Epithelial cell of esophagus (primary cell): ENCODE measurements at regions not wholly inside any gene's neighbourhood (a gene's known extent, or its start where the extent isn't known, plus 50 kb on each side); places are given as distances from the start of the nearest gene placed in this dataset.

Experiments
- DNase-seq: peaks from one replicate; pipeline ENCODE4 v3.0.0; 2010; ENCODE audit warnings: low read depth
- H3K4me3 ChIP-seq: 2 replicates; pipeline ENCODE4 v1.5.1; 2011; ENCODE audit warnings: mild to moderate bottlenecking, low read length, control low read depth
- CTCF ChIP-seq: IDR thresholded peaks from 2 replicates; pipeline ENCODE4 v1.5.1; 2011; ENCODE audit warnings: low read depth, mild to moderate bottlenecking, low read length, control low read depth, inconsistent platforms; ENCODE audit not compliant: insufficient read depth; ENCODE audit errors: missing control alignments

- TF ChIP-seq CTCF, result no peak
- H3K4me3 ChIP-seq, result no peak overlapping the region
- DNase-seq, result no peak
Observed at GRCh38 chr3:26074080-26074479, 284.2 kb downstream of the OXSM start.

- no peak for TF ChIP-seq CTCF
- DNase-seq, result no peak
- H3K4me3 ChIP-seq, result no peak overlapping the region
Observed at GRCh38 chr3:26078539-26078938, 288.6 kb downstream of the OXSM start.

- no peak for TF ChIP-seq CTCF
- H3K4me3 ChIP-seq, result no peak overlapping the region
- DNase-seq, result no peak
Observed at GRCh38 chr3:26081166-26081565, 291.3 kb downstream of the OXSM start.

GRCh38 chr3:26081806-26082205, 291.9 kb downstream of the OXSM start:
- TF ChIP-seq CTCF, result no peak
- H3K4me3 ChIP-seq, result no peak overlapping the region
- DNase-seq, result no peak

- no peak overlapping the region for H3K4me3 ChIP-seq
- no peak for TF ChIP-seq CTCF
- DNase-seq, result no peak
Observed at GRCh38 chr3:26082911-26083310, 293.0 kb downstream of the OXSM start.

- H3K4me3 ChIP-seq, result no peak overlapping the region
- TF ChIP-seq CTCF, result no peak
- no peak for DNase-seq
Observed at GRCh38 chr3:26084629-26085028, 294.7 kb downstream of the OXSM start.

GRCh38 chr3:26087751-26088150, 297.9 kb downstream of the OXSM start:
- no peak for DNase-seq
- no peak overlapping the region for H3K4me3 ChIP-seq
- TF ChIP-seq CTCF, result no peak
